Right lobe of liver (tissue), 6 donors: ENCODE measurements at regions not wholly inside any gene's neighbourhood (a gene's known extent, or its start where the extent isn't known, plus 50 kb on each side); places are given as distances from the start of the nearest gene placed in this dataset.

Source experiments
- ATAC-seq, 4 donors: fragments of 200-7000 bp; cut with Tn5 transposase; one replicate each; pipeline ENCODE4 v1.9.1; 2020; ENCODE audit warnings: mild to moderate bottlenecking in 4 of 4, moderate library complexity in 4 of 4
- DNase-seq, 3 donors: peaks; one replicate each; pipeline ENCODE4 v3.0.0-alpha.2; 2020
- H3K27ac ChIP-seq, 3 donors: fragments of 200-600 bp; one replicate each; pipeline ENCODE4 v1.8.0; 2022
- H3K27me3 ChIP-seq, 2 donors: fragments of 200-600 bp; one replicate each; pipeline ENCODE4 v1.8.0; 2022
- H3K36me3 ChIP-seq, 4 donors: fragments of 200-600 bp; sonication (generic) in 1 of 4; one replicate each; pipeline versions ENCODE4 v1.5.1 to v1.8.0; 2017 to 2022; ENCODE audit warnings: control low read depth in 1 of 4
- H3K4me1 ChIP-seq, 4 donors: fragments of 200-600 bp; sonication (generic) in 1 of 4; one replicate each; pipeline versions ENCODE4 v1.5.1 to v1.8.0; 2017 to 2022; ENCODE audit warnings: control low read depth in 1 of 4
- H3K4me3 ChIP-seq, 3 donors: fragments of 200-600 bp; one replicate each; pipeline ENCODE4 v1.8.0; 2022
- H3K9me3 ChIP-seq, 4 donors: fragments of 200-600 bp; sonication (generic) in 1 of 4; one replicate each; pipeline versions ENCODE4 v1.5.1 to v1.8.0; 2017 to 2022; ENCODE audit warnings: control low read depth in 1 of 4
- CTCF ChIP-seq, 4 donors: fragments of 200-600 bp in 3 of 4; fragments of 450-650 bp in 1 of 4; IDR thresholded peaks; one replicate each; pipeline versions ENCODE4 v1.5.1 to v1.8.0; 2016 to 2022; ENCODE audit warnings: antibody characterized with exemption in 4 of 4, mild to moderate bottlenecking in 2 of 4
- POLR2A ChIP-seq: fragments of 450-650 bp; IDR thresholded peaks from one replicate; pipeline ENCODE4 v1.6.1; 2017; ENCODE audit warnings: antibody characterized with exemption, mild to moderate bottlenecking
- WGBS: methylation state at CpG from one replicate; pipeline ENCODE4 v1.1.6; 2018; ENCODE audit warnings: low coverage, low lambda C conversion rate; ENCODE audit not compliant: insufficient coverage; ENCODE audit errors: missing lambda C conversion rate; 5-methylcytosine and 5-hydroxymethylcytosine counted together
- intact Hi-C, 2 donors: fragments of 100-400 bp; cut with DNase I; formaldehyde crosslinking; loops; one replicate each; pipeline versions ENCODE4 v1.11.2 to v1.14.1; 2022
- donor health status: DM: no; HTN: yes; CAD: no.
- donor health status: DM: no; HTN: no; CAD: no.
- donor health status: DM: no; HTN: no; CAD: no.
- donor health status: DM: no; HTN: yes; CAD: no.
- donor health status: DM: no; HTN: yes; CAD: no.

- ATAC-seq, result peak; percentile 56 to 90 (median 74)
- Histone ChIP-seq H3K27me3 (no peaks in the 10 kb centered on the region), H3K36me3 (no peaks in the 10 kb centered on the region), H3K9me3 (no peaks in the 10 kb centered on the region), H3K27ac (no peak overlapping the region), H3K4me3 (no peak overlapping the region), H3K4me1 (peaks cover 0 to 9% (median 0%) of the 10 kb centered on the region in 4 donors)
- TF ChIP-seq POLR2A, result no peak
- TF ChIP-seq CTCF (IDR thresholded peaks at IDR 0.05), result no peak
- WGBS, result 63% methylated on average over 1 of the region's 1 CpG
- intact Hi-C loops, result no loop called here
- DNase-seq, result no peak
These were observed 422.8 kb upstream of the STXBP6 start for GRCh38 chr14:25472700-25473099.

- Histone ChIP-seq H3K4me3 (no peak overlapping the region), H3K4me1 (peaks cover 0 to 13% (median 4%) of the 10 kb centered on the region in 4 donors), H3K27me3 (no peaks in the 10 kb centered on the region), H3K27ac (peak overlapping the region in 1 of 3 donors; percentile 26), H3K36me3 (no peaks in the 10 kb centered on the region), H3K9me3 (peaks cover 0 to 3% (median 0%) of the 10 kb centered on the region in 4 donors)
- DNase-seq (no peak), ATAC-seq (peak; percentile 76 to 91 (median 88))
- intact Hi-C loops, result no loop called here
- TF ChIP-seq POLR2A, result no peak
- no peak for TF ChIP-seq CTCF (IDR thresholded peaks at IDR 0.05)
These were observed 414.8 kb upstream of the STXBP6 start for GRCh38 chr14:25464772-25465171.

GRCh38 chr14:25464078-25464477 lies 414.1 kb upstream of the STXBP6 start:
- TF ChIP-seq CTCF (IDR thresholded peaks at IDR 0.05) (no peak), POLR2A (no peak)
- intact Hi-C loops, result no loop called here
- Histone ChIP-seq H3K9me3 (peaks cover 0 to 3% (median 0%) of the 10 kb centered on the region in 4 donors), H3K27ac (peak overlapping the region in 1 of 3 donors; percentile 26), H3K4me3 (no peak overlapping the region), H3K36me3 (no peaks in the 10 kb centered on the region), H3K27me3 (no peaks in the 10 kb centered on the region), H3K4me1 (peaks cover 0 to 13% (median 4%) of the 10 kb centered on the region in 4 donors)
- DNase-seq, result peak in 2 of 3 donors; percentile 62 to 67
- peak; percentile 81 to 95 (median 92) for ATAC-seq

GRCh38 chr14:25463480-25463879 lies 413.5 kb upstream of the STXBP6 start:
- Histone ChIP-seq H3K27ac (no peak overlapping the region), H3K4me1 (peaks cover 0 to 13% (median 4%) of the 10 kb centered on the region in 4 donors), H3K27me3 (no peaks in the 10 kb centered on the region), H3K4me3 (no peak overlapping the region), H3K9me3 (peaks cover 0 to 3% (median 0%) of the 10 kb centered on the region in 4 donors), H3K36me3 (no peaks in the 10 kb centered on the region)
- TF ChIP-seq CTCF (IDR thresholded peaks at IDR 0.05) (no peak), POLR2A (no peak)
- ATAC-seq (no peak), DNase-seq (no peak)
- 80% methylated on average over 1 of the region's 1 CpG for WGBS
- intact Hi-C loops, result no loop called here

GRCh38 chr14:25461780-25462179 lies 411.8 kb upstream of the STXBP6 start:
- Histone ChIP-seq H3K9me3 (peaks cover 0 to 3% (median 0%) of the 10 kb centered on the region in 4 donors), H3K4me3 (no peak overlapping the region), H3K4me1 (peaks cover 0 to 13% (median 4%) of the 10 kb centered on the region in 4 donors), H3K27ac (no peak overlapping the region), H3K27me3 (no peaks in the 10 kb centered on the region), H3K36me3 (no peaks in the 10 kb centered on the region)
- 42% methylated on average over 4 of the region's 5 CpGs for WGBS
- DNase-seq, result no peak
- TF ChIP-seq CTCF (IDR thresholded peaks at IDR 0.05), result no peak
- no peak for TF ChIP-seq POLR2A
- intact Hi-C loops, result no loop called here
- ATAC-seq, result no peak
